ENCODE measurements at regions not wholly inside any gene's neighbourhood (a gene's known extent, or its start where the extent isn't known, plus 50 kb on each side); places are given as distances from the start of the nearest gene placed in this dataset.
"Not testable (repeated sequence)": the region's sequence is repeated elsewhere in the genome, so short reads cannot be mapped to it uniquely, and the experiment has no call there.

DNA sequence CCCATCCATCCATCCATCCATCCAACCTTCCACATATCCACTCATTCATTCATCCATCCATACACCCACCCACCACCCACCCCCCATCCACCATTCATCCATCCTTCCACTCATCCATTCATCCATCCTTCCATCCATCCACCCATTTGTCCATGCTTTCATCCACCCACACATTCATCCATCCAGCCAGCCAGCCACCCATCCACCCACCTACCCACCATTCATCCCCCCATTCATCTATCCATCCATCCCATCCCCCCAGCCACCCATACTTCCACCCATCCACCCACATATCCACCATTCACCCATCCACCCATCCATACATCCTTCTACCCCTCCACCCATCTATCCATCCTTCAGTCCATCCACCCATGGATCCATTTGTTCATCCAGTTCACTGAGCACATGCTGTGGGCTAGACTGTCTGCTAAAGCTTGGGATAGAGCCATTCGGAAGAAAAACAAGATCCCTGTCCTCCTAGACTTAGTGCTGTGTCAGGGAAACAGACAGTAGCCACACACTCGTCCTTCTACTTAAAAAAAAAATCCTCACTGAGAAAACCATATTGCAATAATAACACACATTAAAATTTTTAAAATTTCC is 377.5 kb downstream of the ADGRD1 start:
- DNase-seq: no peak
- TF ChIP-seq POLR2A (IDR thresholded peaks at IDR 0.05; ENCODE audit: low read length): no peak
- no peak for TF ChIP-seq GATA1 (IDR thresholded peaks at IDR 0.05; ENCODE audit: low read depth, low read length)

DNA sequence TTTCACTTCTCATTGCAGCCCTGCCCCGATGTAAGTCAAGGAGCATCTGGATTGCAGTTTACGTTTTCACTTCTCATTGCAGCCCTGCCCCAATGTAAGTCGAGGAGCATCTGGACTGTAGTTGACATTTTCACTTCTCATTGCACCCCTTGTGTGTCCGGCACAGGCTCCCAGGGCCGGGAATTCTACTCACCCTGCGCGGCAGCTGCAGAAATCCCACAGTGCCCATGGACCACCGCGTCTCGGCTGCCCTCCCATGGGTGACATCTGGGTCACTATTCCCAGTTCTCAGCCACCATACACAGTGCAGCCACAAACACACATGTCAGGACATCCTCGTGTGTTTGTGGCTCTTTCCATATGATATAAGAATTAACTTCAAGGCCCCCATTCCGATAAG is 378.5 kb downstream of the ADGRD1 start:
- DNase-seq: no peak
- no peak for TF ChIP-seq GATA1 (IDR thresholded peaks at IDR 0.05; ENCODE audit: low read depth, low read length)
- no peak for TF ChIP-seq POLR2A (IDR thresholded peaks at IDR 0.05; ENCODE audit: low read length)

DNA sequence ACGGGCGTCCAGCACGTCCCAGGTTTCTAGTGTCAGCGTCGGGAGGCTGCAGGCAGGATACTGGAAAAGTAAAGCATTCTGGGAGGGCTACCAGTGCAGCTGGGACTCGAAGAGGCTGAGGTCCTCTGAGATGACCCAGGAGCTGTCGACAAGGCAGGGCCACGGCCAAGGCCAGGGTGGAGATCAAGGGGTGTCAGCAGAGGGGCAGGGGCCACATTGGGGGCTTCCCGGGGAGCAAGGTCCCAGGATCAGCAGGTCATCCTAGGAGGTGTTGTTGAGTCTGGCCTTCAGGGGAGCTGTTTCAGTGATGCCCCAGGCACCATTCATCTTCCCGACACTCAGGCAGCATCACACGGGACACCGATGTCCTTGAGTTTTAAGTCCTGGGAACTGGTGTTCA is 377.8 kb upstream of the SFSWAP start:
- DNase-seq: no peak
- TF ChIP-seq POLR2A (IDR thresholded peaks at IDR 0.05; ENCODE audit: low read length): no peak
- no peak for TF ChIP-seq GATA1 (IDR thresholded peaks at IDR 0.05; ENCODE audit: low read depth, low read length)

DNA sequence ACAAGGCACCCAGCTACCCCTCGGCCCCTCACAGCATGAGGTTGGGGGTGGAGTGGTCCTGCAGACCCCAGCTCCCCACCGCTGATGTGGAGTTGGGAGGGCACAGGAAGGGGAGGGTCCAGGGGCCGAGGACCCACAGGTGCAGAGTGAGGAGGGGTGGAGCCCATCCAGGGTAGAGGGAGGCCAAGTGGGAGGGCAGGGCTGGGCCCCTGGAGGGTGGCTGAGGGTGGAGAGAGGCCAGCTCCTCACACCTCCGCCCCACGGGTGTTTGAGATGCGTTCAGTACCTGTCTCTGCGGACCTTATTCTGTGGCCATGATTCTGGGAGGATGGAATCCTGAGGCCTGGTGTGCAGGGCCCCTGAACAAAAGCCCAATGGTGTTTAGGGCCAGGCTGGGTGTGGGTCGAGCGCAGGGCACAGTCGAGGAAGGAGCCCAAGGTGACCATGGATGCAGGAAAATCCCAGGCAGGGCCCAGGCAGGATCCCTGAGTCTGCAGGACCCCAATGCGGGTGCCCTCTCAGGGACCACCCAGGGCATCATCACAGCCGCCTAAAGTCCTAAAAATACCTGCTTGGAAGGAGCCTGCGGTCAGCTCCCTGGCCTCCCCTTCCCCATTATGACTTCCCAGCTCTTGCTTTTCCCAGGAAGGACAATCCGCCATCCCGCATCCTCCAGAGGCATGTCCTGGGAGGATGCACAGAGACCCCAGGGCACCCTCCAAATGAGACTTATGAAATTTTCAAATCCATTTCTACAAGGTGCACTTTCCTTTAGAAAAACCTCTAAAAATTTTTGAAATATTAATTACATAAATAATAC is 377.1 kb upstream of the SFSWAP start:
- no peak for TF ChIP-seq POLR2A (IDR thresholded peaks at IDR 0.05; ENCODE audit: low read length)
- no peak for TF ChIP-seq GATA1 (IDR thresholded peaks at IDR 0.05; ENCODE audit: low read depth, low read length)
- no peak for DNase-seq

DNA sequence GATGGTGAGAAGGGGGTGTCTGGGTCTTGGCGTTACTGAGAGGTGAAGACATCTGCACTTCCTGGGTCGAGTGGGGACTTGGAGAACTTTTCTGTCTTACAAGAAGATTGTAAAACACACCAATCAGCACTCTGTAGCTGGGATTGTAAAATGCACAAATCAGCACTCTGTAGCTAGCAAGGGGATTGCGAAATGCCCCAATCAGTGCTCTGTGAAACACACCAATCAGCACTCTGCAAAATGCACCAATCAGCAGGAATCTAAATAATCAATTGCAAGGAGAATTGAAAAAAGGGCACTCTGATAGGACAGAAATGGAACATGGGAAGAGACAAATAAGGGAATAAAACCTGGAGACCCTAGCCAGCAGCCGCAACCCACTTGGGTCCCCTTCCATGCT is 376.1 kb upstream of the SFSWAP start:
- DNase-seq: no peak
- no peak for TF ChIP-seq GATA1 (IDR thresholded peaks at IDR 0.05; ENCODE audit: low read depth, low read length)
- TF ChIP-seq POLR2A (IDR thresholded peaks at IDR 0.05; ENCODE audit: low read length): no peak

DNA sequence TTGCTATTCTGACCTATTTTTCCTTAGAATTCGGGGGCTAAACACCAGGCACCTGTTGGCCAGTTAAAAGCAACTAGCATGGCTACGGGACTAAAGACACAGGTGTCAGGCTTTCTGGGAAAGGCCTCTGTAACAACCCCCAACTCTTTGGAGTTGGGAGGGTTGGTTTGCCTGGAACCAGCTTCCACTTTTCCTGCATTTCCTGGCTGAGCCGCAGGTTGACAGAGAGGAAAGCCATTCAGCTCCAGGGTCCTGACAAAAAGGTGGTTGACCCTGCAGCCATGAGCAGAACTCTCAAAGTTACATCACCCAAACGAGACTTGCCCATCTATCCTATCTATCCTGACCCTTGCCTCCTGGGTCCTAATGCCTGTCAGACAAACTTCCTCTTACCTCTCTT is 375.4 kb upstream of the SFSWAP start:
- DNase-seq: no peak
- TF ChIP-seq POLR2A (IDR thresholded peaks at IDR 0.05; ENCODE audit: low read length): no peak
- TF ChIP-seq GATA1 (IDR thresholded peaks at IDR 0.05; ENCODE audit: low read depth, low read length): no peak

DNA sequence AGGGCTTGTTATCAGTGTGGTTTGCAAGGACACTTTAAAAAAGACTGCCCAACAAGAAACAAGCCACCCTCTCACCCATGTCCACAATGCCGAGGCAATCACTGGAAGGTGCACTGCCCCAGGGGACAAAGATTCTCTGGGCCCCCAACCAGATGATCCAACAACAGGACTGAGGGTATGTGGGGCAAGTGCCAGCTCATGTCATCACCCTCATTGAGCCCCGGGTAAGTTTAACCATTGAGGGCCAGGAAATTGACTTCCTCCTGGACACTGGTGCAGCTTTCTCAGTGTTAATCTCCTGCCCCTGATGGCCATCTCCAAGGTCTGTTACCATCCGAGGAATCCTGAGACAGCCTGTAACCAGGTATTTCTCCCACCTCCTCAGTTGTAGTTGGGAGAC is 373.0 kb upstream of the SFSWAP start:
- not testable (repeated sequence) for DNase-seq

DNA sequence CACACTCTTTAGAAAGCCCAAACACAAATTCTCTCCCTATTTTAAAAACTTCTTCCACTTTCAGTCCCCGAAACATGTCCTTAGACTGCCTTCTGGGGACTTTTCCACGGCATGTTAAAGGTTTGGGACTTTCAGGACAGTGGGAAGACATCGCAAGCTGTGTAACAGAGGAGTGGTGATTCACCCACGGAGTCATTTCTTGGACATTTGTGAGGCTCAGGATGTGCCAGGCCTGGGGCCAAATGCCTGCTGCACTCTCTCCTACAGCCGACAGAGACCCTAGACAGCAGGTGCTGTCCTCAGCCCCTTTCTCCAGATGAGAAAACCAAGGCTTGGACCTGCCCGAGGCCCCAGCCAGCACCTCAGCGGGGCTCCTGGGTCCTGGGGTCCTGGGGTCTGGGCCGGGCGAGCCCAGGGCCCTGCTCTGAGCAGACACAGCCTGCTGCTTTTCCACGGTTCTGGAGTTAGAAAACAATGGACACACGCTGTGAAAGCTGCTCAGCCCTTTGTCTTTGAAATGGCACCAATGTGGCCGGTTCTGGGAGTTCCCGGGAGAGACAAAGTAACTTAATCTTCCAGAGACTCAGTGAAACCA is 370.2 kb upstream of the SFSWAP start:
- TF ChIP-seq POLR2A (IDR thresholded peaks at IDR 0.05; ENCODE audit: low read length) (no peak), GATA1 (IDR thresholded peaks at IDR 0.05; ENCODE audit: low read depth, low read length) (no peak)
- no peak for DNase-seq

DNA sequence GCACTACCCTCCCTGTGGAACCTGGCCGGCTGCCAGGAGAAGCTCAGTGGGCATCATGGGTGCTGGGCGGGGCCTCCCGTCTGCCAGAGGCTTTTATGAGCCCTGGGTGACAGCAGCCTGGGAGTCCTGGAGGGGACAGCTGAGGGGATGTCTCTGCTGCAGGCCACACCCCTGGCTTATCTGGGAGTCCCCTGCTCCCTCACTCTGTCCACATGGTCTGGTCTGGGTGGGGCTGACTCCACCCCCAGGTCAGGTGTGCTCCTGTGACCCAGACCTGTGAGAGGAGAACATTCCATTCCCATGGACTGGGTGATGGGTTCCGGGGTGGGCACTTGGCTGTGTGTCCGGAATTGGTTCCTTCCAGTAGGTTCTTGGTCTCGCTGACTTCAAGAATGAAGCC is 369.3 kb upstream of the SFSWAP start:
- not testable (repeated sequence) for DNase-seq

DNA sequence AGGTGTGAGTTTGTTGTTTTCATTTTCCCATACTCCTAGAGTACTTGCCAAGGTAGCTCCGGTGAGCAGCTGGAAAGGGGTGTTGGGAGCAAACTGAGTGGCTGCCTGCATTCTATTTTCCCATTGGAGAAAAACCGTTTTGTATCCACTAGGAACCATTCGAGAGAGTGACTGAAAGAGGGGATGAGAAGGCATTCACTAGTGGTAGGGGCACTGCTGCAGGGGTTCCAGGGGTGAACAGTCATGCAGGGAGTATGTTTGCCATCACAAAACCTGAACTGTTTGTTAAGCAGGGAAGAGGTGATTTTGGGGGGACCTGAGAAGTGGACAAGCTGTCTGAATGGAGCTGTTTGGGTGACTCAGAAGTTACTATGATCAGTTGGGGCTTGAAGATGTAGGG is 367.5 kb upstream of the SFSWAP start:
- not testable (repeated sequence) for DNase-seq

DNA sequence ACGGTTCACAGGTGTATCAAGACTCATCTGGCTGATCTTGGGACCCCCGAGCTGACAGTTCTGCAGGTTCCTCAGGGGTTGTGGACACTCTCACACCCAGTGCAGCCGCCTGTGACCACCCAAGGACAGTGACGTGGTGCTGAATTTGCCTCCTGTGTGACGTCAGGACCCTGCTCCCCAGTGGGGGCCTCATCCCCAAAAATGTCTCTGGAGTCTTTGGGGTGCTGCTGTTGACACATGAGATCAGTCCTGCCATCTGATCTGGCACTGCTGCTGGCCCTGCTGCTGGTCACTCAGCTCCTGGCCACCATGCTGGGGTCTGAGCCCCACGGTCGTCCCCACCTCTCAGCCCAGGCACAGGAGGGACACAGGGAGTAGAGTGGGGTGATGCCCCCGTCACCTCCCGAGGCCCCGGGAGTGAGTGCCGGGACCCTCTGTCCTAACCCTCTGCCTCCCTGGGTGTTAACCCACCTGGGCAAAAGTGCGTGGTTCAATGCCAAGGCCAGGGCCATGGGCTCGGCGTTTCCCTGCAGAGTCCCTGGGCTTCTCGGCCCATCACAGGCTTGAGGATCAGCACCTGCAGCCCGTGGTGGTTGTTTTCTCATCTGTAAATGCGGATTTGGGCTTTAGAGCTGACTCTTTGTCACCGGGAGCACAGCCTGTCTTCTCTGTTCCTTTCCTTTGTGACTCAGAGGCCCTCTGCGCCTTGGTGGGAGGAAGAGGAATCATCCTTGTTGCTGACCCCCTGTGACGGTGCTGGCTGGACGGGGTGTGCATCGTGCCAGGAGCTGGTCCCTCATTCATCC is 366.0 kb upstream of the SFSWAP start:
- DNase-seq: not testable (repeated sequence)

DNA sequence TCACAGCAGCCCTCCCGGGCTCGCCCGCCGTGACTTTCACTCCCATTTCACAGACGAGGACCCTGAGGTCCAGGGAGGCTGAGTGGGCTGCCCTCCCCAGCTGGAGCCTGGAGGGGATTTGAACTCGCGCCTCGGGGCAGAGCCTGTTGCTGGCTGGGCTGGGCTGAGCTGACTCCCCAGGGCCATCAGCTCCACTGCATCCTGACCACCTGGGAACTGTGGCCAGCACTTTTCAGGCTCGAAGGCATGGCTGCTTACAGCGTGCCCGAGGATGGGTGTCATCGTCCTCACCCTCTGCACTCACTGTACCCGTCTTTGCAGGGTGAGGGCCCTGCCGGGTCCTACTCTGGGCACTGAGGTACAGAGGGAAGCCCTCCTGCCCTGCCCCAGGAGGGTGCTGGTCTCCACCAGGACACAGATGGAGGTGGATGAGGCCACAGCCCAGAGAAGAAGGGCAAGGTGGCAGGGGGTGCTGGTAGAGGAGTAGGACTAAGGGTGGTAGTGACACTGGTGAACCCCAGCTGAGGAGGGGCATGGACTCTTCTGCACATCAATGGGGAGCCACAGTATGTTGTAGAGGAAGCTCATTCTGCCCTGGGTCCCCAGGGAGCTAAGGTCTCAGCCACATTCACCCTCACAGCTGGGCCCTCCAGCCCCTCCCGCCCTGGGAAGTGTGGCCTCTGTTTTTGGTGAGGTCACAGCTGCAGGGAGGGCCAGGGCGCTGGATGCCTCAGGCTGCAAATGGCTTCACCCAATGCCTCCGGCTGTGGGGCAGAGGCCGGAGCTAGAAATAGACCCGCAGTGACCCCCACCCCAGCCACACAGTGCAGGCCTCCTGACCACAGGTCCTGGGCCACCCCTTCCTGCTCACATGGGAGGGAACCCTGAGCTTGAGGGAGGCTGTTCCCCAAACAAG is 365.1 kb upstream of the SFSWAP start:
- no peak for DNase-seq
- TF ChIP-seq POLR2A (IDR thresholded peaks at IDR 0.05; ENCODE audit: low read length) (no peak), GATA1 (IDR thresholded peaks at IDR 0.05; ENCODE audit: low read depth, low read length) (no peak)

DNA sequence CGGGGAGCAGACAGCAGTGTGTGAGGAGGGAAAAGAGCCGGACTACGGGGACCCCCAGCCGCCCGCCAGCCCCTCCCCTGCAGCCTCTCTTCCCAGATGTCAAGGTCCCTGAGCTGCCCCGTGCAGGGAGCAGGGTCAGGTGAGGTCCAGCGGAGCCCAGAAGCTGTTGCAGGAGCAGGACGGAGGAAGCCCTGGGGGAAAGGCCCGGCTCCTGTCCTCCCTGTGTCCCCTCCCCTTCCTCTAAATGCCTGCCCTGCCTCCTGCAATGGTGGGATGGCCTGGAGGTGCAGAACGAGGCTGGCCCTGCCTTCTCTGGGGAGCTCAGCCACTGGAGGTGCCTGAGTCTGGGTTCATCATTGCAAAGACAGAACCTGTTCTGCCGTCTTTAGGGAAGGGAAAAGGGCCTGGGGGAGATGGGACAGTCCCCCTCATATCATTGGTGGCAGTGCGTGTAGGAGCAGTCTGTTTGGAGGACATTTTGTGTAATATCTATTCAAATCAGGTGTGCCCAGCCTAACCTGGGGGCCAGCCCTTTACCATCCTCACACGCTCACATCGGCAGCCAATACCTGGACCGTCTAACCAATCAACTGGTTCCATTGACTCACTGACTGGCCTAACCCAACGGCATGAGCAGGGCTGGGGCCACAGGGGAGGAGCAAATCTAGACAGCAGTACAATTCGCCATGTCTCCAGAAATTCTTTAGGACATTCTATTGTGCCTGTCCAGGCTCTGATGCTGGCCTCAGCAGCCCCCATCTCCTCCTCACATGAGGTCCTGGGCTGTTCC is 364.1 kb upstream of the SFSWAP start:
- no peak for TF ChIP-seq POLR2A (IDR thresholded peaks at IDR 0.05; ENCODE audit: low read length)
- no peak for TF ChIP-seq GATA1 (IDR thresholded peaks at IDR 0.05; ENCODE audit: low read depth, low read length)
- no peak for DNase-seq
